Fibroblast of skin of scalp (primary cell): ENCODE measurements at regions not wholly inside any gene's neighbourhood (a gene's known extent, or its start where the extent isn't known, plus 50 kb on each side); places are given as distances from the start of the nearest gene placed in this dataset.
A peak's percentile ranks its signal among the peaks of the same experiment; 100 is the strongest.

Source experiments
- DNase-seq: peaks from one replicate; pipeline ENCODE4 v3.0.0-alpha.2; 2013

DNA sequence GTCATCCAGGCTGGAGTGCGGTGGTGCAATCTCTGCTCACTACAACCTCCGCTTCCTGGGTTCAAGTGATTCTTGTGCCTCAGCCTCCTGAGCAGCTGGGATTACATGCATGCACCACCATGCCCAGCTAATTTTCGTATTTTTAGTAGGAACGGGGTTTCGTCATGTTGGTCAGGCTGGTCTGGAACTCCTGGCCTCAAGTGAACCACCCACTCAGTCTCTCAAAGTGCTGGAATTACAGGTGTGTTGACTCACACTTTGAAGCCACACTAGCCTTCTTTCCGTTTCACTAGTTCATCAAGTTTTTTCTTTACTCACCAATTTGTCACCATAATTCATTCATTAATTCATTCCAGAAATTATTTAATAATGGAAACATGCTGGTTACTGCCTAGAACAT is 298.4 kb upstream of the MTNR1B start:
- DNase-seq: no peak

DNA sequence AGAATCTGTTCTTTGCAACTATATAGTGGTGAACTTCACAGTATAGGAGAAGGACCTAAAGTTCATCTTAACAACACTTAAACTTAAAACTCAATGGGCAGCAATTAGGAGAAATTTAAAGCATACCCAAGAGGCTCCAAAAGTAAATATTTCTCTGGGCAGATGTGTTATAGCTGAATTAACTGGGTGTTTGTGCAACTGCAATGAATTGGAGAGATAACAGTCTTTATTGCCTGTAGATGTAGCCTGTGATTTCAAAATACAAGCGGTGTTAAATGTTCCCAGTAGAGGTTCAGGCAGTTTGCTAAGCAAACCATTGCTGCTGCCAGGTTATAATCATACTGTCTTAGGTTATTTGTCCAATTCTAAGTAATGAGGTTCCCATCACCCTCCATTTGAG is 294.1 kb upstream of the MTNR1B start:
- DNase-seq: no peak

DNA sequence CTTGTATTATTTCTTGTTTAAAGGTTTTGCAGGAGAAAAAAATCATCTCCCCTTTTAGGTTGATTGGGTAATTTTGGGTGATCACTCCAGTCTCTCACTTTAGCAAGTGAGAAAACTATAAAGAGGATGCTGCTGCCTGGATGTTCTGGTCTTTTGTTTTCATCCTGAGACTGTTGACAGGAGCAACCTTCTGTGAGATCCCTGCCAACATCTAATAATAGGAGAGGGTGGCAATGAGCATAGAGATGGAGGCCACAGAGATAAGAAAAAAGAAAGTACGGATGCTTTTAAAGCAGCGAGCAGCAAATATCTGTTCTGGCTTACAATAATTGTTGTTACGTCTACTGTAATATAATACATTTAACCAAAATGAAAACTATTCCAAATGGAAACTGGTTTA is 293.6 kb upstream of the MTNR1B start:
- DNase-seq: no peak

DNA sequence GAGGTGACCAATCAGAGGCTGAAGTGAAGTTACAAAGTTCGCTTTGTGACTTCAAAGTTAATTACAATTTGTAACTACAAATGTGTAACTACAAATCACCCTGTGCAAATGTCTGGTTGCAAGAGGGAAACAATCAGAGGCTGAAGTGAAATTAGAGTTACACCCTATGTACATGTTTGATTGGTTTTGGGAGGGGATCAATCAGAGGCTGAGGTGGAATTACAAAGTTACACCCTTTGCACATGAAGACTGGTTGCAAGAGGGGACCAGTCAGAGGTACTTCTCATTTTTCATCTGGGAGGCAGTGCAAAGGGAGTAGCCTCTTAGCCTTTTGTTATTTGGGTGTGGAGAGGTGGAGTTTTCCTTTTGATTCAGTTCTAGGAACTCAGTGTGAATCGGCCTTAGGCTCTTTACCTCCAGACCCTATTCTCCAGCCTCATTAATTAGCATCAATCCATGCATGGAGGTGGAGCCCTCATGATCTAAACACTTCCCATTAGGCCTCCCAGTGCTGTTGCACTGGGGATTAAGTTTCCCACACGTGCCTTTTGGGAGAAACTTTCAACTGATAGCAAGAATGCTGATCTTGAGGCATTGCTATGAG is 291.3 kb upstream of the MTNR1B start:
- DNase-seq: no peak

DNA sequence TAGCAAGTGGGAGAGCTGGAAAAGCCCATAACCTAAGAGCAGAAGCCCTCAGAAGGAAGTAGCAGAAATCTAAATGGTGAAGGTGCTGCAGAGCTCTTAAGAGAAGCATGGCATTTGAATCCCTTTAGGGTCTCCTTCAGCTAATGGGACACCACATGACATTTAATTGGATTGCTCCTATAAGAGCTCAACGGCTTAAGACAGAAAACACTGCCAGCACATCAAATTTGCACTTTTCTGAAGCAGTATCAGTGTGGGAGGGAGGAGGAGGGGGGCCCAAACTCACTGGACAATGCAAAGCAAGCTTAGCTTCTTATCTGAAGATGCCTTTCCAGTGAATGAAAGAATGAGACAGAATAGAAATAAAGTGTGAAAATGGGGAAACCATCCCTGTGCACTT is 287.9 kb upstream of the MTNR1B start:
- DNase-seq: no peak

DNA sequence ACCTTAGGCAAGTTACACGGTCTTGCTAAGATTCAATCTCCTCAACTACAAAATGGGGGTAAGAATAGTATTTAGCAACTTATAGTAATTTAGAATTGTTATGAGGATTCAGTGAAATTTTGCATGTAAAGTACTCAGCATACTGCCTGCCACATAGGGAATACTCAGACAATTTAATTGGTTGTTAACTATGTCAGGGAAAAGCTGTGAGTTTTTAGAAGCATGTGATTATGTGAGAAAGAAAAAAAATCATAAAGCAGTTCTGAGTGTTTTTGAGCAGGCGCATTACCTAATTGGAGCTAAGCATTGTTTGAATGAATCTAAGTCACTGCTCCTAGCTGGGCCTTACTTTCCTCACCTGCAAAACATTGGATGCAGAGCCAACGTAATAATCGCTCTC is 287.3 kb upstream of the MTNR1B start:
- DNase-seq: no peak

DNA sequence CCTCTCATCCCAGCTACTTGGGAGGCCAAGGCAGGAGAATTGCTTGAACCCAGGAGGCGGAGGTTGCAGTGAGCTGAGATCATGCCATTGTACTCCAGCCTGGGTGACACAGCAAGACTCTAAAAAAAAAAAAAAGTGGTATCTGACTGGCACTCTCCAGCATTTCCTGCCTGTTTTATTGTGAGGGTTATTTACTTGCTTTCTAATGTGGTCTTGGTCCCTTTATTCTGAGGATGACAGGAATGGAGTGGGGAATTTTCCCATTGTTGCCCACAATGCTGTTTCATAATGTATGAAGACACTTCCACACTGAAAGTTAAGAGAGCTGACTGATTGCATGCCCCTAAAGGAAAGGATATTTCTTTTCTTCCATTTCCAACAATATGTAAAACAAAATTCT is 286.5 kb upstream of the MTNR1B start:
- DNase-seq: no peak

DNA sequence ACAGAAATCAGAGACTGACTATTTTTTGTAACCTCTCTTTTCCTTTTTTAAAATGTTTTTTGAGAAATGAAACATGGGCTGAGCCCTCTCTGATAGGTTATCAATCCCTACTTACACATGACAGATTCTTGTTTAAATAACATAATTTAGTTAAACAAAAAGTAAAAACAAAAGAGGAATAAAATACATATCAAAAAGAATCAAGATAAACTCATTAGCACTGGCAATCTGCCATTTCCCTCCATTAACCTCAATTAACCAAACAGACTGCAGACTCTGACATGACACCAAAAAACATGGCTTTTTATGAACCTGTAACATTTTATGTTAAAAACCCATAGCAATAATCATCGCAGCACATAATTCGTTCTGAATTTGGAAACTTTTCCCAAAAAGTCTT is 284.4 kb upstream of the MTNR1B start:
- no peak for DNase-seq

DNA sequence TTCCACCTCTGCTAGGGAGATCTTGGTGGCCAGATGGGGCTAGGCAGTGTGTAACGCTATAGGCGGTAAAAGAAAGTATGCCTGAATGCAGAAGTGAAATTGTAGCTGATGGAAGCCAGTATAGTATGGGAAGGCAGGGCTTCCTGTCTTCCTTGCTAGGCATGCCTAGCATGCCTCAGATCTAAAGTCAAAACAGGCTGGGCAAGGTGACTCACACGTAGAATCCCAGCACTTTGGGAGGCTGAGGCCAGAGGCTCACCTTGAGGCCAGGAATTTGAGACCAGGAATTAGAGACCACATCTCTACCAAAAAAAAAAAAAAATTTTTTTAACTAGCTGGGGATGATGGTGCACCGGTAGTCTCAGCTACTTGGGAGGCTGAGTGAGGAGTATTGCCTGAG is 281.7 kb upstream of the MTNR1B start:
- no peak for DNase-seq

DNA sequence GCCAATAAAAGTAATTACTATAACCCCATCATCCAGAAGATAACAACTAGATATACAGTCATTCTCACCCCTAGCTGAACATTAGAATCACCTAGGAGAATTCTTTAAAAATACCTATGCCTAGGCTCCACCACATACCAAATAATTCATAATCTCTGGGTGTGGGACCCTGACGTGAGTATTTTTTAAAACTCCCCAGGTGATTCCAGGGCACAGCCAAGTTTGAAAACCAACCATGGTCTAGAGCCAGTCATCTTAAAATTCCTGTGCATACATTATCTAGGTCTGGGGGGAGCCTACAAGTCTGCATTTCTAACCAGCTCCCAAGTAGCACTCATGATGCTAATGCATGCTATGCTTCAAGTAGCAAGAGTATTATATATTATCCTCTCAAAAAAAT is 281.0 kb upstream of the MTNR1B start:
- DNase-seq: no peak

DNA sequence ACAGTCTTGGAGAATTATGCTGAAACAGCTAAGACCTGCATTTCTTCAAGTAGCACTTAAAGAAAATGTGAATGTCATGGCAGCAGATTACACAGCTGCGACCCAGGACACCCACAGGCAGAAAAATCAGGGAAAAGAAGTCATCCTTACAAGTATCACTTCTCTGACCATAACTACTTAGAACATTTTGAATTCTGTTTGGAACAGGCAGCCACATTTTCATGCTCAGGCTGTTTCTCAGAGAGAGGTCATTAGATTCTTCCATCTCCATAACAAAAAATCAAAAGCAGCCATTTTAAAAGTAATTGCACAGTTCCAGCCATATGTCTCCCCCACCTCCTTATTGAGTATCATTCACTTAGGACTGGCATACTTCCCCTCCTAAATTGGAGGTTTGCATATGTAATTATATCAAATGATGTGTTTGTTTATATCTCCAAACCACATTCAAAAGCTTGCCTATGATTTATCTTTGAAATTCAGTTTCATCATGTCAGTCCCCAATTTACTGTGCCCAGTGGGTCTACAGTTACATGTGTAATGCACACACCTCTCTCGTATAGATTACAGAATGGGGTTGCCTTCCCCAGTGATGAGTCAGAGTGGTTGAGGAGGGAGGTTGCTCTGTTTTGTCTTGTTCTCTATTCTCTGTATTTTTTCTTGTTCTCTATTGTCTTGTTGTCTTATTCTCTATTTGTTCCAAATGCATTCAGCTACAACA is 276.5 kb upstream of the MTNR1B start:
- no peak for DNase-seq

DNA sequence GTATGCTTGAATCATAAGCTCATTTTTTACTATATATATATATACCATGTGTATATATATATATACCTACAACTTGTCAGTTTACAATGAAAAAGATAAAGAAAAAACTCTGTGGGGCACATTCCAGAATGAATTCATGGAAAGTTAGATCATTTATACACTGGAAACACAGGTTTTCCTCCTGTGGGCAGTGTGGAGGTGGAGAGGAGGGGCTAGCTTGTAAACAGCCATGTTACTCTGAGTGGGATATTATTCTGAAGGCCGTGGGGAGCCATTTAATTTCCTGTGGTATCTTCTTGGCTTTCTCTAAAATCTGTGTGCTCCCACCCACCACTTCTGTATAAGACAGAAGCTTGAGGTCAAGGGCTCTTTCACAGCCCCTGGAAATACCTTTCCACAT is 273.4 kb upstream of the MTNR1B start:
- DNase-seq: no peak

DNA sequence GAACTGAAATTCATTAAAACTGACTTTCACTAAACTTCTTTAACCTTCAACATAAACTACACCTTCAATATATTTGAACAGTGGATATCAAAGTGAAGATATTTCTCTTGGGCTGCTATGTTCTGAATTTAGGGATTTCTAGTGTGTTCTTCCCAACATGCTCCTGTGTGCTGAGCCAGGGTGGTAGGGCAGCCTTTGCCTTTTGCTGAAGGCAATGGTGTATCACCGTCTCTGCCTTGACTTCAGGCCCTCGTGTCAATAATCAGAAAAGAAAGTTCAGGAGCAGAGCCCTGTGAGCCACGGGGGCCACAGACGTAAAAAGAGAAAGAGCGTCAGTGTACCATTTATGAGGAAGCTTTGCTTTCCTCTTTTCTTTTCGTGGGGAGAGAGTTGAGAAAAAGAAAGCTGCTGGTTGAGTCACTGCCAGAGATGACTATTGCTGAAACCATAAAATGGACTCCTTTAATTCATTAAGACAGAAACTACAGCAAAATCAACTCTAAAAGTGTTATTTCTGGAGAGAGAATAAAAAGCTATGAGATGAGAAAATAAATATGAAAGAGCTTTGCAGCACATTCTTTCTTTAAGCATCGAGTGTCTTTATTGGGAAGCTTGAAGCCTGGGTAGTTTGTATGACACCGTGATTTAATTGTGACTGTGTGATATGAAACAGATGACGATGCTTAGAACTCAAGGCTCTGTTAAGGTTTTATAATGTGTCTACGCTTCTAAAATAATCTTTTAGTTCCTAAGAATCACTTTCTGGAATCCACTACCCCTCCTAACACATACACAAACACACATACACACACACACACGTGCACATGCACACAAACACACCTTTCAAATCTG is 271.8 kb upstream of the MTNR1B start:
- peak; percentile 36 for DNase-seq

DNA sequence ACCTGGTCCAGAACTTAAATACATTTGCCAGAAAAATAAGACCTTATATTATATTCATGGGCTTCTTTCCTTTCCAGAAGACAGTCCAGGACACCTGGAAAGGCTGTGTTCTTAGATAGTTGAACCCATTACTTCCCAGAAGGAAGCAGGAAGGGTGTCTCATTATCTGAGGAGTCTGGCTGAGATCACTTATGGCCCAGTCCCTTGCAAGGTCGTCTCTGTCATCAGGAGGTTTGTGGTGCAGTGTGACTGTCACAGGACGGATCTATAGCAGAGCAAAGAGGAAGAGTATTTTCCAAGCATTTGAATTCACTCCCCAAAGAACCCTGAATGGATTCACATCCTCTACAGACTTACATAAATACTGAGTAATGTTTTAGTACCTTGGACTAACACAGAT is 270.7 kb upstream of the MTNR1B start:
- DNase-seq: no peak

DNA sequence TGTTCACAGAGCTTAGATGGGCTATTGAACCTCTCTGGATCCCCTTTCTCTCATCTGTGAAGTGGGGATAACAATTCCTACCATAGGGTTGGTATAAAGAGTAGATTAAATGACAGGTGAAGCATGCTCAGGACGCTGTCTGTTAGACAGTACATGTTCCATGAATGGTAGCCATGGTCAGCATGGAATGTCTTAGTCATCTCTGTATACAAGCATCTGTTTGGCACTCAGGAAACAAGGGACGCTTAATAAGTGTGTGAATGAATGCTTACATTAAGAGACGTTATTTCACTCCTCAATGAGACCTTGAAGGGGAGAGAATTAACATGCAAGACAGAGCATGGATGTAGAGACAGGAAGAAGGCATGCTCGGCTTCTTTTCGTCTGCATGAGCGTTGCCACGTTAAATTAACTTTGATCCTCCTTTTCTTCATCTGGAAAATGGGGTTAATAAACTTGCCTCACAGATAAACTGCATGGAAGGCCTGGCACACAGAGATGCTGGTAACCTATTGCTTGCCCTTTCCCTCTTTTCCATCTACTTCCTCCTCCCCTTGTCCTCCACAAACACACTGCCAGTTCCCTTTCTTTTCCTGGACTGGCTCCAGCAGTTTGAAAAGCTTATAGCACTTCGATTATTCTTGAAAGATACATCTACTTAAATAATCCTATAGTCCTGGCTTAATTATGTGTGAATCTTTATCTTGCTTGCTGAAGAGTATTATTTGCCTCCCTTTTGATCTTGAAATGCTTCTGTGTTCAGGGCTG is 267.2 kb upstream of the MTNR1B start:
- peak; percentile 37 for DNase-seq

DNA sequence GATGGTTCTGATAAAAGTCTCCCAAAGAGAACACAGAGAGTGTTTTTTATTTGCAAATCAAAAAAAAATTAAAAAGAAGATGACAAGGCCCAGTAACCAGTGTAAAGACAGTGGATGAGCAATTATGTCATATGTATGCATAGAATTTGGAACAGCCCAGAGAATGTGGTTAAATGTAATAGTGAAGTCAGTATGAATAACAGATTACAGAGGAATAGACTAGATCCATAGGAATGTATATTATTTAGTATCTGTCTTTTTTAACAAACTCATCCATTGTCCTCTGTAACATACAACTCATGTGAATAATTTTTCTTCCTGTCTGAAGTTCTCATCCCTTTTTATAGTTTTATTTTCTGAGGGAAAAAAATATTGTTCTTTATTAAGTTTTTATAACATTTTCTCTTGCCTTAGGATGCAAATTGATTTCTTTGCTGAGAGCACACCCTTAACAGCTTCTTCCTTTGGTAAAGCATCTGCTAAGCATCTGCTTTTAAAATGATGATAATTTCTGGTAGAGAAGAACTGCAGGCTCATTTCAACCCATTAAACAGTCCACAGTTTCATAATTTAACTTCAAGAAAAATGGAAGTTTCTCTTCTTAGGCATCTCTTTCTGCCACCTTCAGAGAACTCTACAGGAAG is 266.5 kb upstream of the MTNR1B start:
- DNase-seq: peak; percentile 90

DNA sequence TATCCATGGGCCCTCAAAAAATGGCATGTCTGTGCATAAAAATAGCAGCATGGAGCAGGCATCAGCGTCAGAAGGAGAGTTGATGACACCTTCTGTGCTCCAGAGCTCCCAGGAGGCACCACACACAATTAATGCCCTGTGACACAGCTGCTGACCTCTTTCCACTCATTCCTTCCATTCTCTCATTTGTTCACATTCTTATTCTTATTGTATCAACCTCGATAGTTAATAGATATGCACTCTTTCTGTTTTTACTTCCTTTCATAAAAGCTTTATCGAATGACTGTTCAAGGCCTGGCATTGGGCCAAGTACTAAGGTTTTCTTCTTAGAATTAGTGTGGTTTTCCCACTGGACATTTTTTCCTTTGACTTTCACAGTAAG is 266.0 kb upstream of the MTNR1B start:
- DNase-seq: peak; percentile 62

DNA sequence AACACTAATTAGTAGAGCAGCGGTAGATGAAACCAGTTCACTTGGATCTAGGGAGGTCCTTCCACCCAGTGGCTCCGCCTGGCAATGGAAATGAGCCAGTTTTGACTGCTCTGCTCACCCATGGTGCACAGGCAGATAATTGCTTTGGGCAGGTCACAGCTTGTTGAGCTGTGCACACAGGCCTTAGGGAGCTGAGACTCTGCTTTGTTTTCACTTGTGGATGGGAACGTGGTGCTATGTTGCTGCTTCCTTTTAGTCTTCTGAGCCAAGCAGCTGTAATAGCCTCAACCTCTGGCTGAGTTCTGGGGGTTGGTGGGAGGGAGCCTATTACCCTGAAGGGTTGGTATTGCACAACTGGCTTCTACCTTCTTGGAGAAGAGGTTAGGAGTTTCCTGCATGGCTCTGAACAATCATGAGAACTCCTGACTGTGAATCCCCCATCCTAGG is 262.3 kb upstream of the MTNR1B start:
- DNase-seq: peak; percentile 19

DNA sequence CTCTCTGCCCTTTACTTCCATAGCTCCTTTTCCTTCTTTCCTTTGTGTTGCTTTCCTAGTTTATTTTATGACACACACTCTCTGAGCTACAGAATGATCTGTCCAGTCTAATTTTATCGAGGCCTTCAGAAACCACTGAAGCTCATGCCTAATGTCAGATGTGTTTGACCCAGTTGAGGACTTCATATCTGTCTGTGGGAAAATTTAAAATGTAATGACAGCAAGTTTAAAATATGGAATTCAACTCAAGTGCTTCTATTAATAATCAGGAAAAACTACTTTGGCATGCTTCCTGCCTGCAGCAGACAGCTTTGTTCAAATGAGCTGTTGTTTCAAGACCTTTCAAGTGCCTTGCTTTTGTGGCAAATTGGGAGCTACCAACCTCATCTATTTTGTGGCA is 261.8 kb upstream of the MTNR1B start:
- DNase-seq: peak; percentile 60

DNA sequence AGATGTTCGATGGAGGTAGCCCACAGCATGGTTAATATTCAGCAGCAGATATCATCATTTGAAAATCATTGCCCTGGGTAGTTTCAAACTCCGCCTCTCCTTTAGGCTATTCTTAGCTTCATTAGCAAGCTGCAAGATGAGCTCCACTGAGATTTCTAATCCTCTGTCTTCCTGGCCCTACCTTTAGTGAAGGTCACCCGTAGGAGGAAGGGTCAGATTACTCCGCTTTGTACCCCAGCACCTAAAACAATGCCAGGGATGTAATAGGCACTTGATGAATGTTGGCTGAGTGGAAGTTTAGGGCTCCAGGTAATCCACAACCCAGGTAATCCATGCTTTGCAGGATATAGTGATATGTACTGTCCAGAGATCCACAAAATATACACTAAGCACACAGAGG is 260.1 kb upstream of the MTNR1B start:
- DNase-seq: no peak

DNA sequence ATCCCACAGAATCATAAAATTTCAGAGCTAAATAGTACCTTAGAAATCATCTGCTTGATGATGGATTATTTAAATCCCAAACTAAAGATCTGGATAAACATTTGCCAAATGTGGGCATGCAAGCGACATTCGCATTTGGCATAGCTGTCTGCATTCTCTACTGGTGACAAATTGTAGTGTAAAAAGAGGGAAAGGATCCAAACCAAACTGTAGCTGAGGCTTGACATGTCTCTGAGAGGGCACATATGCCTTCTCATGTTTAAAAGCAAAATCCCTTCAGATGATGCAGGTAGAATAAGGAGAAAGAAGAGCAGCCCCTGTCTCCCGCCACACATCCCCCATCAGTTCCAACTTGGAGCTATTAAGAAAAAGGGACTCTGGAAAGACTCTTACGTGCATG is 257.5 kb upstream of the MTNR1B start:
- peak; percentile 53 for DNase-seq

DNA sequence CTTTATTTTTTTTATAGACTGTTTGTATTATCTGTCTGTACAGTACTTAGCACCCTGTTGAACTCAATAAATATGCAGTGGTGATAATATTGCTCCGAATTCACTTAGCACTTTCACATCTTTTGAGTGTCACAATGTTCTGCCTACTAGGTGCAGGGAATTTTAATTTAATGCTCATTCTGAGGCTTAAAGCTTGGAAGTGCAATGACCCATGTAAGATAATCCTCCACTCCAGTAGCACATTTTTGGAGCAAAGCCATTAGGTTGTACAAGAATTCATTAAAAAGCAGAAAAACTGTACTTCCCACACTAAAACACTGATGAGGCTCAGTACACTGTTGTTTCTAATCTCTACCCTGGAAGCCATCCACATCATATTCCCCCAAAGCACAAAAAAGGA is 255.3 kb upstream of the MTNR1B start:
- DNase-seq: no peak

DNA sequence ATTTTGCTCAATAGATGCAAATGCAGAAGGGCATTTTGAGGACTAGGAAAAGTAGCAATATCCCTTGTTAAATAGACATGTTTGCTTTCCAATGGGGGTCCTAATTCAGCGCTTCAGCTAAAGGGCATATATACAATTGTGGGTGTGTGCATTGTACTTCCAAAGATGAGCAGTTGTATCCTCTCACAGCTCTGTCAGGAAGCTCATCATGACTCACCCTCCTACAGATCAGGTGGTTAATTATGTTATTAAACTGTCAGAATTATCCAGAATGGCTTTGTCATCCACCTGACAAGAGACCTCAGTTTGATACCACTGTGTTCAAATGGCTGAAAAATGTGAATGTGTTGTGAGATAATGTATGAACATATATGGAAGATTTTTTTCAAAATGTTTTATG is 252.2 kb upstream of the MTNR1B start:
- DNase-seq: no peak
